Lung microvascular endothelial cell (primary cell): ENCODE measurements at regions not wholly inside any gene's neighbourhood (a gene's known extent, or its start where the extent isn't known, plus 50 kb on each side); places are given as distances from the start of the nearest gene placed in this dataset.
"Not testable (repeated sequence)": the region's sequence is repeated elsewhere in the genome, so short reads cannot be mapped to it uniquely, and the experiment has no call there.

Experiments
- DNase-seq, 2 donors: peaks; one replicate each; pipeline versions ENCODE4 v3.0.0 to v3.0.0-alpha.2; 2010; ENCODE audit warnings: low read depth in 2 of 2

- DNase-seq, result no peak
Measured at GRCh38 chrX:117843749-117844148, 272.9 kb downstream of the KLHL13 start.

GRCh38 chrX:117840645-117841044 lies 276.0 kb downstream of the KLHL13 start:
- no peak for DNase-seq

GRCh38 chrX:117839544-117839943 lies 277.1 kb downstream of the KLHL13 start:
- DNase-seq, result no peak

GRCh38 chrX:117838581-117839331 lies 277.9 kb downstream of the KLHL13 start:
- DNase-seq, result no peak

- DNase-seq, result no peak
Measured at GRCh38 chrX:117835034-117835433, 281.6 kb downstream of the KLHL13 start.

GRCh38 chrX:117834076-117834475 lies 282.5 kb downstream of the KLHL13 start:
- no peak for DNase-seq

GRCh38 chrX:117821472-117821871 lies 295.1 kb downstream of the KLHL13 start:
- not testable (repeated sequence) for DNase-seq

- DNase-seq, result no peak
Measured at GRCh38 chrX:117808426-117808825, 308.2 kb downstream of the KLHL13 start.

- no peak for DNase-seq
Measured at GRCh38 chrX:117803463-117803862, 313.1 kb downstream of the KLHL13 start.

GRCh38 chrX:117788339-117788738 lies 328.3 kb downstream of the KLHL13 start:
- DNase-seq, result no peak

- no peak for DNase-seq
Measured at GRCh38 chrX:117771384-117771783, 345.2 kb downstream of the KLHL13 start.

- DNase-seq, result no peak
Measured at GRCh38 chrX:117768861-117769604, 347.6 kb downstream of the KLHL13 start.

GRCh38 chrX:117765211-117765610 lies 351.4 kb downstream of the KLHL13 start:
- DNase-seq, result no peak

- no peak for DNase-seq
Measured at GRCh38 chrX:117752745-117753144, 363.9 kb downstream of the KLHL13 start.

GRCh38 chrX:117751155-117751554 lies 365.5 kb downstream of the KLHL13 start:
- no peak for DNase-seq

- DNase-seq, result no peak
Measured at GRCh38 chrX:117744958-117745357, 371.7 kb downstream of the KLHL13 start.

- DNase-seq, result peak; percentile 0 to 13
Measured at GRCh38 chrX:117743469-117744251, 372.9 kb downstream of the KLHL13 start.

GRCh38 chrX:117713411-117713810 lies 403.2 kb downstream of the KLHL13 start:
- DNase-seq, result no peak

GRCh38 chrX:117711782-117712181 lies 404.8 kb downstream of the KLHL13 start:
- DNase-seq, result no peak

- no peak for DNase-seq
Measured at GRCh38 chrX:117707948-117708743, 408.5 kb downstream of the KLHL13 start.

- DNase-seq, result no peak
Measured at GRCh38 chrX:117701050-117701449, 415.6 kb downstream of the KLHL13 start.
